ENCODE measurements at regions not wholly inside any gene's neighbourhood (a gene's known extent, or its start where the extent isn't known, plus 50 kb on each side); places are given as distances from the start of the nearest gene placed in this dataset.

DNA sequence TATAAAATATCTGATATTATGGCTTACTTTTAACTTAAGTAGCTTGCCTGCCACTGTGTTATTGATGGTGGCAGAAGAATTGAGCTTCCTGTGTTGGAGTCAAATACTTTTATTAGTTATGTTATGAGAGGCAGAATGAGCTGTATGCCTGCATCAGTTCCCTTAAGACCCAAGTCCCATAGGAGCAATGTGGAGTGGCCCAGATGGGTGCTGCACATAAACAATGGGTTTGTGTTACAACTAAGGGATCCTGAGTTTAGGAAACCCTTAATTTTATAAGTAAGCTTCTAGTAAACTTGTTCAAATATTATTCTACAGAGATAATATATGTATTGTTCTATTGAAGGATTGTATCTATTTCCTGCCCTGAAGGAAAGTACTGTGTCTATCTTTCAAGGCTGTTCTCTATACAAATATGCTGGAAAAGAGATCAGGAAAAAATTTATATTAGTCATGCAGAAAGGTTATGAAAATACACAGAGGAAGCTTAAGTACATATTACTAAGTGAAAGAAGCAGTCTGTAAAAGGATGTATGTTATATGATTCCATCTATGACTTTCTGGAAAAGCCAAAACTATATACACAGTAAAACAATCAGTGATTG, 2018.0 kb upstream of the PCDH20 start:
- no peak for DNase-seq (ENCODE audit: low spot score)

- DNase-seq (ENCODE audit: low spot score) = no peak
Observed at GRCh38 chr13:63427170-63427569, 2011.5 kb upstream of the PCDH20 start.

DNA sequence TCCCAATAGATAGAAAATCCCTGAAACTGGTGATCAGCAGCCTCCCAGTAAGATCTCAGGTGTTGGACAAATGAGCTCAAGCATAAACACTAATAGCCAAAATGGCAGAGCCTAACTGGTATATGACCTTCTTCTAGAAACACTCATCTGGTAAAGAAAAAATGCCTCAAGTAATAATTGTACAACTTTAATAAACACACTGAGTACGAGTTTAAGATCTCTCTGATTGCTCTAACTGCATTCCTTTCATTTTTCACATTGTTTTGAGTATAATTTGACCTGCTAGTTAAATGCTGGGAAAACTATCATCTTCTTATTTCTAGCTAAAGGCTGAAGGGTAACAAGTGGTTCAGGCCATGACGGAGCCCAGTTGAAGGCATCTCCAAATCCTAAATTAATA, 2009.5 kb upstream of the PCDH20 start:
- DNase-seq (ENCODE audit: low spot score) = no peak

DNA sequence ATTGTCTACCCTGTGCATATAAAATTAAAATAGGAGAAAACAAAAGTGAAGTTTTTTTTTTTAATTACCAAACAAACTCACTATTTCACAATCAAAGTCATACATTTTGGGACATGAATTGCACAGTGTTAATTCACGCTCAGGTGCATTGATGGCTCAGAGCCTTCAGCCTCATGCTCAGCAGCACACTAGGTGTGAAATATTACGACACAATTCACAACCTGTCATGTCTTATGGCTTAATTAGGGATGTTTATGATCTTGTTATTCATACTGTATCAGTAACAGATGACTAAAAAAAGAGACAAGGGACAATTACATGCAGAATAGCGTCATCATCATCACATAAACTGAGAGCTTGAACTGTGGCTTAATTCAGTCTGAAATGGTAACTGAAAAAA, 2005.5 kb upstream of the PCDH20 start:
- DNase-seq (ENCODE audit: low spot score) = no peak

GRCh38 chr13:63420685-63421084, 2005.0 kb upstream of the PCDH20 start:
- no peak for DNase-seq (ENCODE audit: low spot score)

- no peak for DNase-seq (ENCODE audit: low spot score)
Observed at GRCh38 chr13:63414247-63414646, 1998.6 kb upstream of the PCDH20 start.

DNA sequence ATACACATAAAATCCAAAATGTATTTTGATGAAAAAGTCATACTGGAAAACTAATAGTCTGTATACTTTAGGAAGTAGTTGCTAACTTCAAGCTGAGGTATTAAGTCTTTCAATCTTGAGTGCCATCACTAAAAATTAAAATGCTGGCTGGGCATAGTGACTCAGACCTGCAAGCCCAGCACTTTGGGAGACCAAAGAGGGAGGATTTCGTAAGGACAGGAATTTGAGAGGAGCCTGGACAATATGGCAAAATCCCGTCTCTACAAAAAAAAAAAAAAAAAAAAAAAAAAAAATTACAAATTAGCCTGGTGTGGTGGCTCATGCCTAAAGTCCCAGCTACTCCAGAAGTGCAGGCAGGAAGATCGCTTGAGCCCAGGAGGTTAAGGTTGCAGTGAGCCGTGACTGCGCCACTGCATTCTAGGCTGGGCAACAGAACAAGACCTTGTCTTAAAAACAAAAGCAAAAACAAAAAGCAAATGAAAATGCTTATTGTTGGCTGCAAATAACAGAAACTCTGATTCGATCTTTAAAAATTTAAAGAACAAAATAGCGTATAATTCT, 1994.2 kb upstream of the PCDH20 start:
- no peak for DNase-seq (ENCODE audit: low spot score)

GRCh38 chr13:63408331-63409189, 1992.9 kb upstream of the PCDH20 start:
- DNase-seq (ENCODE audit: low spot score) = no peak

- DNase-seq (ENCODE audit: low spot score) = no peak
Observed at GRCh38 chr13:63403733-63404132, 1988.1 kb upstream of the PCDH20 start.

DNA sequence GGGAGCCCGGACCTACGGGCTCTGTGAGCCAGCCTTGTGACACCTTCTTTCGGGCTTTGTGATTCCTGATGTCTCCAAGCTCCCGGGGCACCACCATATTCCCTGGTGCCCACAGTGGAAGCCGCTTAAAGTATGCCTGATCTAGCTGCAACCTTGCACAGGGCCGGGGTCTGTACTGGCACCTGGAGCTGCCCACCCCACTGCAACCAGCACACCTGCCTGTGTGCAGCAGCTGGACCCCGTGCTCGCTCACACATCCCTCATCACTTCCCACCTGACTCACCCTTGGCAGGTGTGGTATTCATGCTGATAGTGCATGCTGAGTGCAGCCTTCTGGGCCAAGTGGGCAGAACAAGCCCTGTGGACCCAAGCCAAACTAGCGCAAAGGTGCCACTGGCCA, 1981.1 kb upstream of the PCDH20 start:
- no peak for DNase-seq (ENCODE audit: low spot score)

DNA sequence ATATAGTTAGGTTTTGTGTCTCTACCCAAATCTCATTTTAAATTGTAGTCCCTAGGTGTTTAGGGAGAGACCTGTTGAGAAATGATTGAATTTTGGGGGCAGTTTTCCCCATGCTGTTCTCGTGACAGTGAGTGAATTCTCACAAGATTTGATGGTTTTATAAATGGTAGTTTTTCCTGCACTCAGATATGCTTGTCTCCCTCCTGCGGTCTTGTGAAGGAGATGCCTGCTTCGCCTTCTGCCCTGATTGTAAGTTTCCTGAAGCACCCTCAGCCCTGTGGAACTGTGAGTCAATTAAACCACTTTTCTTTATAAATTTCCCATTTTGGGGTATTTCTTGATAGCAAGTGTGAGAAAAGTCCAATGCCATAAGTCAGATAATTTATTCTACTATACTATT, 1977.5 kb upstream of the PCDH20 start:
- DNase-seq (ENCODE audit: low spot score) = no peak

DNA sequence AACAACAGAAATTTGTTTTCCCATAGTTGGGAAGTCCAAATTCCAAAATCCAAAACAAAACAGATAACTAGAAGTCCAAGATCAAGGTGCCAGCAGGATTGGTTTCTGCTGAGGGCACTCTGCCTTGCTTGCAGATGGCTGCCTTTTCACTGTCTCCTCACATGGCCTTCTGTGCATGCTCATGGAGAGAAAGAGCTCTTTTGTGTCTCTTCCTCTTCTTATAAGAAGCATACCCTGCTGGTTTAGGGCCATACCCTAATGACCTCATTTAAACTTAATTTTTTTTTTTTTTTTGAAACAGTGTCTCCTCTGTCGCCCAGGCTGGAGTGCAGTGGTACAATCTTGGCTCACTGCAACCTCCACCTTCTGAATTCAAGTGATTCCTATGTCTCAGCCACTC, 1974.1 kb upstream of the PCDH20 start:
- DNase-seq (ENCODE audit: low spot score) = no peak

GRCh38 chr13:63381078-63381859, 1965.6 kb upstream of the PCDH20 start:
- no peak for DNase-seq (ENCODE audit: low spot score)

DNA sequence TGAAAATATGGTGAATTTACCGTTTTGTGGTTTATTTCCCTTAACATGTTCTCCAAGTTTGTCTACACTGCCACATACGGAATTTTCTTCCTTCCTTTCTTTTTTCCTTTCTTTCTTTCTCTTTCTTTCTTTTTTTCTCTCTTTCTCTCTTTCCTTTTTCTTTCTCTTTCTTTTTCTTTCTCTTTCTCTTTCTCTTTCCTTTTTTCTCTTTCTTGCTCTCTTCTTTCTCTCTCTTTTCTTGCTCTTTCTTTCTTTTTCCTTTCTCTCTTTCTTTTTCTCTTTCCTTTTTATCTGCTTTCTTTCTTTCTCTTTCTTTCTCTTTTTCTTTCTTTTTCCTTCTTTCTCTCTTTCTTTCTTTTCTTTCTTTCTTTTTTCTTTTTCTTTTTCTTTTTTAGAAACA, 1962.3 kb upstream of the PCDH20 start:
- DNase-seq (ENCODE audit: low spot score) = no peak

DNA sequence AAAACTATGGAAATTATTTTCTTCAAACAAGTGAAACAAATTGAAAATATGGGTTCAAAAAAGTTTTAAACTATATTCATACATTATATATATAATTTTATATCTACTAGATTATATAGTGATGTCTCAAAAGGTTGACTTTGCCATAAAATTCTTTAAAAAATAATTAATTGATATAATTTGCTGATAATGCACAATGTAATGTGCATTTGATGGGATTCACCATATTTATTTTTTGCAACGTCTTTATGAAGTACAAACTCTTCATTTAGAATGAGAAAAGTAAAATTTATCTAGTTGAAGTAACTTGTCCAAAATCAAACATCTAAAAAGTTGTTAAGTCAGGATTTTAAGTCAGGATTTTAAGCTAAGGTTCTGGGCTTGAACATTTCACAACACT, 1954.5 kb upstream of the PCDH20 start:
- no peak for DNase-seq (ENCODE audit: low spot score)

GRCh38 chr13:63367522-63368198, 1952.0 kb upstream of the PCDH20 start:
- no peak for DNase-seq (ENCODE audit: low spot score)

GRCh38 chr13:63364159-63364558, 1948.5 kb upstream of the PCDH20 start:
- DNase-seq (ENCODE audit: low spot score) = no peak

GRCh38 chr13:63351533-63351932, 1935.9 kb upstream of the PCDH20 start:
- DNase-seq (ENCODE audit: low spot score) = no peak

DNA sequence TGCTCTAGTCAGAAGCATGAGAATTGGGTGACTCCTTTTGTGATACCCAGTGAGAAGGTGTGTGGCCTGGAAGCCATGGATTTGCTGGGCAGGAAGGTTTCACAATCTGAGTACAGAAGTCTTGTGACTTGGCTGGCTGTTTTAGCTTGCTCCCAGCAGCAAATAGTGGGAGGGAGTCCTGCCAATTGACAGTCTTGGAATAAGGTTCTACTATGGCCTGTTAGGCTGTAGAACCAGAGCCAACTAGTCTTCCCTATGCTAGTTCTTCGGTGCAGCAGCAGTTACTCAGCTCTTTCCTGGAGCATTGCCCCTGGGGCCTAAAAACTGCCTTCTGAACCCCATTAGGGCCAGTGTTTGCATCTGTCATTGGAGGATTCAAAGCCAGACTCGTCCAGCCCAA, 1935.4 kb upstream of the PCDH20 start:
- DNase-seq (ENCODE audit: low spot score) = no peak

DNA sequence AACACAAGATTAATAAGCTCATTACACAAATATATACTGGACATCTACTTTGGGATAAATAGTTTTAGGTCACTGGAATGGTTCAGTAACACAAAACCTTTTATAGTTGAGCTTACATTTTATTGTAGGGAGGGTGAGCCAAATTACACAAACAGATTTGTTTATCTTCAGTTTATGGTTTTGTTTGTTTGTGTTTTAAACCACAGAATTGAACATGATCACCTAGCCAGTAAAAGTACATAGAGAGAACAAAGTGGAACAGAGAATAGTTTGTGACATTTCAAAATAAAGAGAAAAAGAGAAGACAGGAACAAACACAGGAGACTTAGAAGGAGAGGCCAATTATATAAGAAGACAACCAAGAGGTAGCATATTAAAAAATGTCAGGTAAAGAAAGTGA, 1930.2 kb upstream of the PCDH20 start:
- peak; percentile 16 for DNase-seq (ENCODE audit: low spot score)

GRCh38 chr13:63344711-63345110, 1929.1 kb upstream of the PCDH20 start:
- no peak for DNase-seq (ENCODE audit: low spot score)

GRCh38 chr13:63337921-63338320, 1922.3 kb upstream of the PCDH20 start:
- no peak for DNase-seq (ENCODE audit: low spot score)

All from SW480 (cell line).